H1 (cell line): ENCODE measurements at regions not wholly inside any gene's neighbourhood (a gene's known extent, or its start where the extent isn't known, plus 50 kb on each side); places are given as distances from the start of the nearest gene placed in this dataset.

Source experiments
- BCL11A ChIP-seq, 2 experiments: IDR thresholded peaks; one replicate each; pipeline ENCODE4 v1.6.1; 2011; ENCODE audit warnings: low read depth in 2 of 2, low read length in 2 of 2, mild to moderate bottlenecking in 2 of 2
- CBX5 ChIP-seq: fragments of 300-800, 300-1000 bp; sonication (generic); IDR thresholded peaks from 2 replicates; pipeline ENCODE4 v1.7.1; 2016; ENCODE audit warnings: antibody characterized with exemption, low read length, low read depth
- KDM4A ChIP-seq: IDR thresholded peaks from one replicate; pipeline ENCODE4 v1.7.1; 2012; ENCODE audit warnings: low read depth, mild to moderate bottlenecking, moderate library complexity, low read length, inconsistent platforms; ENCODE audit not compliant: severe bottlenecking
- MAFK ChIP-seq: IDR thresholded peaks from 2 replicates; pipeline ENCODE4 v1.6.1; 2012; ENCODE audit warnings: low read depth, mild to moderate bottlenecking, improper control_type of control experiment, low read length
- SIX5 ChIP-seq: IDR thresholded peaks from 2 replicates; pipeline ENCODE4 v1.6.1; 2011; ENCODE audit warnings: mild to moderate bottlenecking, low read depth, low read length
- SP2 ChIP-seq: IDR thresholded peaks from 2 replicates; pipeline ENCODE4 v1.6.1; 2012; ENCODE audit warnings: mild to moderate bottlenecking, low read length, inconsistent platforms
- SRF ChIP-seq: IDR thresholded peaks from 2 replicates; pipeline ENCODE4 v1.6.1; 2011; ENCODE audit warnings: mild to moderate bottlenecking, low read depth, low read length, moderate library complexity
- TAF7 ChIP-seq: optimal IDR thresholded peaks from 2 replicates; pipeline ENCODE3; 2011; ENCODE audit warnings: low read depth, mild to moderate bottlenecking, inconsistent platforms, low read length, moderate library complexity, borderline replicate concordance
- TBP ChIP-seq: IDR thresholded peaks from 2 replicates; pipeline ENCODE4 v1.6.1; 2011; ENCODE audit warnings: low read depth, low read length, improper control_type of control experiment
- TF ChIP-seq, protein P1 (sequence below): fragments of 300-600 bp; sonication (generic); IDR thresholded peaks from 2 replicates; pipeline ENCODE4 v1.7.1; 2012; ENCODE audit warnings: low read length, moderate library complexity, mild to moderate bottlenecking, inconsistent platforms; ENCODE audit not compliant: insufficient replicate concordance
- TF ChIP-seq, protein P2 (sequence below): IDR thresholded peaks from 2 replicates; pipeline ENCODE4 v1.6.1; 2012; ENCODE audit warnings: inconsistent platforms

DNA sequence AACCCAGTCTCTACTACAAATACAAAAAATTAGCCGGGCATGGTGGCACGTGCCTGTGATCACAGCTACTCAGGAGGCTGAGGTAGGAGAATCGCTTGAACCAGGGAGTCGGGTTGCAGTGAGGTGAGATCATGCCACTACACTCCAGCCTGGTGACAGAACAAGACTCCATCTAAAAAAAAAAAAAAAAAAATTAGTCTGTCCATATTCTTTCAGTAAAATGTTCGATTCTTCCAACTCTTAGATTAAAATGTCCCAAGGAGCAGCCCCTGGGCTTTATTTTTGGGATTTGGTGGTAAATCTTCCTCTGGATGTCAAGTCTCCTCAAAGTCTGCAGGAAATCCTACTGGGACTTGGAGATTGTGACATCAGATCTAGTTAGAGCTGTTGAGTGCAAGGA lies 101.0 kb upstream of the EEF1E1 start (continued):
- TF ChIP-seq, protein P1, sequence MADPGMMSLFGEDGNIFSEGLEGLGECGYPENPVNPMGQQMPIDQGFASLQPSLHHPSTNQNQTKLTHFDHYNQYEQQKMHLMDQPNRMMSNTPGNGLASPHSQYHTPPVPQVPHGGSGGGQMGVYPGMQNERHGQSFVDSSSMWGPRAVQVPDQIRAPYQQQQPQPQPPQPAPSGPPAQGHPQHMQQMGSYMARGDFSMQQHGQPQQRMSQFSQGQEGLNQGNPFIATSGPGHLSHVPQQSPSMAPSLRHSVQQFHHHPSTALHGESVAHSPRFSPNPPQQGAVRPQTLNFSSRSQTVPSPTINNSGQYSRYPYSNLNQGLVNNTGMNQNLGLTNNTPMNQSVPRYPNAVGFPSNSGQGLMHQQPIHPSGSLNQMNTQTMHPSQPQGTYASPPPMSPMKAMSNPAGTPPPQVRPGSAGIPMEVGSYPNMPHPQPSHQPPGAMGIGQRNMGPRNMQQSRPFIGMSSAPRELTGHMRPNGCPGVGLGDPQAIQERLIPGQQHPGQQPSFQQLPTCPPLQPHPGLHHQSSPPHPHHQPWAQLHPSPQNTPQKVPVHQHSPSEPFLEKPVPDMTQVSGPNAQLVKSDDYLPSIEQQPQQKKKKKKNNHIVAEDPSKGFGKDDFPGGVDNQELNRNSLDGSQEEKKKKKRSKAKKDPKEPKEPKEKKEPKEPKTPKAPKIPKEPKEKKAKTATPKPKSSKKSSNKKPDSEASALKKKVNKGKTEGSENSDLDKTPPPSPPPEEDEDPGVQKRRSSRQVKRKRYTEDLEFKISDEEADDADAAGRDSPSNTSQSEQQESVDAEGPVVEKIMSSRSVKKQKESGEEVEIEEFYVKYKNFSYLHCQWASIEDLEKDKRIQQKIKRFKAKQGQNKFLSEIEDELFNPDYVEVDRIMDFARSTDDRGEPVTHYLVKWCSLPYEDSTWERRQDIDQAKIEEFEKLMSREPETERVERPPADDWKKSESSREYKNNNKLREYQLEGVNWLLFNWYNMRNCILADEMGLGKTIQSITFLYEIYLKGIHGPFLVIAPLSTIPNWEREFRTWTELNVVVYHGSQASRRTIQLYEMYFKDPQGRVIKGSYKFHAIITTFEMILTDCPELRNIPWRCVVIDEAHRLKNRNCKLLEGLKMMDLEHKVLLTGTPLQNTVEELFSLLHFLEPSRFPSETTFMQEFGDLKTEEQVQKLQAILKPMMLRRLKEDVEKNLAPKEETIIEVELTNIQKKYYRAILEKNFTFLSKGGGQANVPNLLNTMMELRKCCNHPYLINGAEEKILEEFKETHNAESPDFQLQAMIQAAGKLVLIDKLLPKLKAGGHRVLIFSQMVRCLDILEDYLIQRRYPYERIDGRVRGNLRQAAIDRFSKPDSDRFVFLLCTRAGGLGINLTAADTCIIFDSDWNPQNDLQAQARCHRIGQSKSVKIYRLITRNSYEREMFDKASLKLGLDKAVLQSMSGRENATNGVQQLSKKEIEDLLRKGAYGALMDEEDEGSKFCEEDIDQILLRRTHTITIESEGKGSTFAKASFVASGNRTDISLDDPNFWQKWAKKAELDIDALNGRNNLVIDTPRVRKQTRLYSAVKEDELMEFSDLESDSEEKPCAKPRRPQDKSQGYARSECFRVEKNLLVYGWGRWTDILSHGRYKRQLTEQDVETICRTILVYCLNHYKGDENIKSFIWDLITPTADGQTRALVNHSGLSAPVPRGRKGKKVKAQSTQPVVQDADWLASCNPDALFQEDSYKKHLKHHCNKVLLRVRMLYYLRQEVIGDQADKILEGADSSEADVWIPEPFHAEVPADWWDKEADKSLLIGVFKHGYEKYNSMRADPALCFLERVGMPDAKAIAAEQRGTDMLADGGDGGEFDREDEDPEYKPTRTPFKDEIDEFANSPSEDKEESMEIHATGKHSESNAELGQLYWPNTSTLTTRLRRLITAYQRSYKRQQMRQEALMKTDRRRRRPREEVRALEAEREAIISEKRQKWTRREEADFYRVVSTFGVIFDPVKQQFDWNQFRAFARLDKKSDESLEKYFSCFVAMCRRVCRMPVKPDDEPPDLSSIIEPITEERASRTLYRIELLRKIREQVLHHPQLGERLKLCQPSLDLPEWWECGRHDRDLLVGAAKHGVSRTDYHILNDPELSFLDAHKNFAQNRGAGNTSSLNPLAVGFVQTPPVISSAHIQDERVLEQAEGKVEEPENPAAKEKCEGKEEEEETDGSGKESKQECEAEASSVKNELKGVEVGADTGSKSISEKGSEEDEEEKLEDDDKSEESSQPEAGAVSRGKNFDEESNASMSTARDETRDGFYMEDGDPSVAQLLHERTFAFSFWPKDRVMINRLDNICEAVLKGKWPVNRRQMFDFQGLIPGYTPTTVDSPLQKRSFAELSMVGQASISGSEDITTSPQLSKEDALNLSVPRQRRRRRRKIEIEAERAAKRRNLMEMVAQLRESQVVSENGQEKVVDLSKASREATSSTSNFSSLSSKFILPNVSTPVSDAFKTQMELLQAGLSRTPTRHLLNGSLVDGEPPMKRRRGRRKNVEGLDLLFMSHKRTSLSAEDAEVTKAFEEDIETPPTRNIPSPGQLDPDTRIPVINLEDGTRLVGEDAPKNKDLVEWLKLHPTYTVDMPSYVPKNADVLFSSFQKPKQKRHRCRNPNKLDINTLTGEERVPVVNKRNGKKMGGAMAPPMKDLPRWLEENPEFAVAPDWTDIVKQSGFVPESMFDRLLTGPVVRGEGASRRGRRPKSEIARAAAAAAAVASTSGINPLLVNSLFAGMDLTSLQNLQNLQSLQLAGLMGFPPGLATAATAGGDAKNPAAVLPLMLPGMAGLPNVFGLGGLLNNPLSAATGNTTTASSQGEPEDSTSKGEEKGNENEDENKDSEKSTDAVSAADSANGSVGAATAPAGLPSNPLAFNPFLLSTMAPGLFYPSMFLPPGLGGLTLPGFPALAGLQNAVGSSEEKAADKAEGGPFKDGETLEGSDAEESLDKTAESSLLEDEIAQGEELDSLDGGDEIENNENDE: no peak
- TF ChIP-seq SIX5 (no peak), SRF (no peak), TAF7 (no peak), SP2 (no peak), CBX5 (no peak), MAFK (no peak), KDM4A (no peak), BCL11A (IDR thresholded peaks at IDR 0.05; ENCODE audit: low read depth in 2 of 2, low read length in 2 of 2) (no peak), TBP (no peak)
- TF ChIP-seq, protein P2, sequence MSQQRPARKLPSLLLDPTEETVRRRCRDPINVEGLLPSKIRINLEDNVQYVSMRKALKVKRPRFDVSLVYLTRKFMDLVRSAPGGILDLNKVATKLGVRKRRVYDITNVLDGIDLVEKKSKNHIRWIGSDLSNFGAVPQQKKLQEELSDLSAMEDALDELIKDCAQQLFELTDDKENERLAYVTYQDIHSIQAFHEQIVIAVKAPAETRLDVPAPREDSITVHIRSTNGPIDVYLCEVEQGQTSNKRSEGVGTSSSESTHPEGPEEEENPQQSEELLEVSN: no peak
- TF ChIP-seq, all 59 proteins: peak for 0
